Natural killer cell (primary cell): ENCODE measurements at regions not wholly inside any gene's neighbourhood (a gene's known extent, or its start where the extent isn't known, plus 50 kb on each side); places are given as distances from the start of the nearest gene placed in this dataset.

Source experiments
- ATAC-seq, 3 donors: fragments of 150-1000 bp in 2 of 3; fragments of 200-7000 bp in 1 of 3; cut with Tn5 transposase; 1 replicate in 1 of 3; 2 replicates in 2 of 3; pipeline ENCODE4 v1.10.0; 2021; ENCODE audit warnings: mild to moderate bottlenecking in 2 of 3, moderate library complexity in 2 of 3
- DNase-seq, 2 donors: peaks; one replicate each; pipeline versions ENCODE4 v3.0.0 to v3.0.0-alpha.2; 2013 to 2021; ENCODE audit warnings: mixed read lengths in 1 of 2
- H3K27ac ChIP-seq: one replicate; pipeline ENCODE4 v1.5.1; 2013; ENCODE audit warnings: mild to moderate bottlenecking, low read length
- H3K27me3 ChIP-seq: one replicate; pipeline ENCODE4 v1.6.1; 2013; ENCODE audit warnings: low read length; ENCODE audit not compliant: control insufficient read depth, insufficient read depth
- H3K36me3 ChIP-seq: one replicate; pipeline ENCODE4 v1.6.1; 2013; ENCODE audit warnings: low read length; ENCODE audit not compliant: control insufficient read depth, insufficient read depth
- H3K4me1 ChIP-seq: one replicate; pipeline ENCODE4 v1.6.1; 2013; ENCODE audit warnings: low read length; ENCODE audit not compliant: control insufficient read depth, insufficient read depth
- H3K4me3 ChIP-seq: one replicate; pipeline ENCODE4 v1.5.1; 2013; ENCODE audit warnings: low read length
- H3K9me3 ChIP-seq: one replicate; pipeline ENCODE4 v1.6.1; 2013; ENCODE audit warnings: low read length; ENCODE audit not compliant: control insufficient read depth, insufficient read depth
- H3K27ac Mint-ChIP-seq, 2 donors: one replicate each; pipeline ENCODE4 v1.8.0; 2022; ENCODE audit warnings: mild to moderate bottlenecking in 2 of 2, mixed read lengths in 2 of 2, moderate library complexity in 1 of 2
- H3K27me3 Mint-ChIP-seq, 2 donors: one replicate each; pipeline ENCODE4 v1.8.0; 2022; ENCODE audit warnings: low read depth in 2 of 2, mixed read lengths in 2 of 2
- H3K36me3 Mint-ChIP-seq: one replicate; pipeline ENCODE4 v1.8.0; 2022; ENCODE audit warnings: mixed read lengths
- H3K4me1 Mint-ChIP-seq, 2 donors: one replicate each; pipeline ENCODE4 v1.8.0; 2022; ENCODE audit warnings: mixed read lengths in 2 of 2
- H3K4me3 Mint-ChIP-seq: one replicate; pipeline ENCODE4 v1.8.0; 2022; ENCODE audit warnings: mild to moderate bottlenecking, moderate library complexity, mixed read lengths
- H3K9me3 Mint-ChIP-seq, 2 donors: one replicate each; pipeline ENCODE4 v1.8.0; 2022; ENCODE audit warnings: mixed read lengths in 2 of 2
- WGBS: methylation state at CpG from one replicate; pipeline ENCODE4 v1.1.7; 2013; ENCODE audit warnings: missing lambda C conversion rate; ENCODE audit not compliant: insufficient coverage; 5-methylcytosine and 5-hydroxymethylcytosine counted together
- intact Hi-C: fragments of 100-400 bp; cut with micrococcal nuclease; formaldehyde crosslinking; loops from one replicate; pipeline ENCODE4 v1.14.2; 2022
- TF ChIP-seq, protein P1 (sequence below): fragments of 200-600 bp; IDR thresholded peaks from one replicate; pipeline ENCODE4 v1.8.0; 2022; ENCODE audit warnings: antibody characterized with exemption

GRCh38 chr10:37687581-37687980 is 169.8 kb downstream of the ZNF248 start:
- intact Hi-C loops, result no loop called here
- H3K27ac Mint-ChIP-seq, result no peak overlapping the region
- Histone ChIP-seq H3K9me3 (peaks cover 41% of the 10 kb centered on the region), H3K4me1 (no peaks in the 10 kb centered on the region), H3K4me3 (no peak overlapping the region), H3K36me3 (no peaks in the 10 kb centered on the region), H3K27me3 (no peaks in the 10 kb centered on the region), H3K27ac (no peak overlapping the region)
- H3K9me3 Mint-ChIP-seq, result peaks cover 8 to 22% of the 10 kb centered on the region in 2 donors
- 70% methylated on average over 3 of the region's 3 CpGs for WGBS
- no peaks in the 10 kb centered on the region for H3K4me1 Mint-ChIP-seq
- ATAC-seq (no peak), DNase-seq (no peak)
- TF ChIP-seq, protein P1, sequence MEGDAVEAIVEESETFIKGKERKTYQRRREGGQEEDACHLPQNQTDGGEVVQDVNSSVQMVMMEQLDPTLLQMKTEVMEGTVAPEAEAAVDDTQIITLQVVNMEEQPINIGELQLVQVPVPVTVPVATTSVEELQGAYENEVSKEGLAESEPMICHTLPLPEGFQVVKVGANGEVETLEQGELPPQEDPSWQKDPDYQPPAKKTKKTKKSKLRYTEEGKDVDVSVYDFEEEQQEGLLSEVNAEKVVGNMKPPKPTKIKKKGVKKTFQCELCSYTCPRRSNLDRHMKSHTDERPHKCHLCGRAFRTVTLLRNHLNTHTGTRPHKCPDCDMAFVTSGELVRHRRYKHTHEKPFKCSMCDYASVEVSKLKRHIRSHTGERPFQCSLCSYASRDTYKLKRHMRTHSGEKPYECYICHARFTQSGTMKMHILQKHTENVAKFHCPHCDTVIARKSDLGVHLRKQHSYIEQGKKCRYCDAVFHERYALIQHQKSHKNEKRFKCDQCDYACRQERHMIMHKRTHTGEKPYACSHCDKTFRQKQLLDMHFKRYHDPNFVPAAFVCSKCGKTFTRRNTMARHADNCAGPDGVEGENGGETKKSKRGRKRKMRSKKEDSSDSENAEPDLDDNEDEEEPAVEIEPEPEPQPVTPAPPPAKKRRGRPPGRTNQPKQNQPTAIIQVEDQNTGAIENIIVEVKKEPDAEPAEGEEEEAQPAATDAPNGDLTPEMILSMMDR, result no peak
- no peaks in the 10 kb centered on the region for H3K36me3 Mint-ChIP-seq
- H3K4me3 Mint-ChIP-seq, result no peak overlapping the region
- H3K27me3 Mint-ChIP-seq, result no peaks in the 10 kb centered on the region

GRCh38 chr10:37685741-37686683 is 171.4 kb downstream of the ZNF248 start:
- H3K4me1 Mint-ChIP-seq, result no peaks in the 10 kb centered on the region
- no peaks in the 10 kb centered on the region for H3K27me3 Mint-ChIP-seq
- Histone ChIP-seq H3K27me3 (no peaks in the 10 kb centered on the region), H3K27ac (no peak overlapping the region), H3K9me3 (peaks cover 57% of the 10 kb centered on the region), H3K4me3 (no peak overlapping the region), H3K4me1 (no peaks in the 10 kb centered on the region), H3K36me3 (no peaks in the 10 kb centered on the region)
- no peaks in the 10 kb centered on the region for H3K36me3 Mint-ChIP-seq
- ATAC-seq (no peak), DNase-seq (no peak)
- TF ChIP-seq, protein P1, result no peak
- peaks cover 8 to 19% of the 10 kb centered on the region in 2 donors for H3K9me3 Mint-ChIP-seq
- WGBS, result 83% methylated on average over 14 of the region's 14 CpGs
- H3K4me3 Mint-ChIP-seq, result no peak overlapping the region
- intact Hi-C loops, result no loop called here
- H3K27ac Mint-ChIP-seq, result no peak overlapping the region

GRCh38 chr10:37684765-37685164 is 172.6 kb downstream of the ZNF248 start:
- DNase-seq (no peak), ATAC-seq (no peak)
- no peak overlapping the region for H3K27ac Mint-ChIP-seq
- no peaks in the 10 kb centered on the region for H3K36me3 ChIP-seq
- no peaks in the 10 kb centered on the region for H3K27me3 Mint-ChIP-seq
- intact Hi-C loops, result no loop called here
- H3K9me3 Mint-ChIP-seq, result peaks cover 6 to 17% of the 10 kb centered on the region in 2 donors
- no peaks in the 10 kb centered on the region for H3K4me1 Mint-ChIP-seq
- H3K4me3 ChIP-seq, result no peak overlapping the region
- 90% methylated on average over 5 of the region's 8 CpGs for WGBS
- H3K36me3 Mint-ChIP-seq, result no peaks in the 10 kb centered on the region
- H3K4me3 Mint-ChIP-seq, result no peak overlapping the region
- no peaks in the 10 kb centered on the region for H3K4me1 ChIP-seq
- H3K9me3 ChIP-seq, result peaks cover 65% of the 10 kb centered on the region
- TF ChIP-seq, protein P1, result no peak
- H3K27me3 ChIP-seq, result no peaks in the 10 kb centered on the region
- H3K27ac ChIP-seq, result no peak overlapping the region
